ENCODE measurements at regions not wholly inside any gene's neighbourhood (a gene's known extent, or its start where the extent isn't known, plus 50 kb on each side); places are given as distances from the start of the nearest gene placed in this dataset.

DNA sequence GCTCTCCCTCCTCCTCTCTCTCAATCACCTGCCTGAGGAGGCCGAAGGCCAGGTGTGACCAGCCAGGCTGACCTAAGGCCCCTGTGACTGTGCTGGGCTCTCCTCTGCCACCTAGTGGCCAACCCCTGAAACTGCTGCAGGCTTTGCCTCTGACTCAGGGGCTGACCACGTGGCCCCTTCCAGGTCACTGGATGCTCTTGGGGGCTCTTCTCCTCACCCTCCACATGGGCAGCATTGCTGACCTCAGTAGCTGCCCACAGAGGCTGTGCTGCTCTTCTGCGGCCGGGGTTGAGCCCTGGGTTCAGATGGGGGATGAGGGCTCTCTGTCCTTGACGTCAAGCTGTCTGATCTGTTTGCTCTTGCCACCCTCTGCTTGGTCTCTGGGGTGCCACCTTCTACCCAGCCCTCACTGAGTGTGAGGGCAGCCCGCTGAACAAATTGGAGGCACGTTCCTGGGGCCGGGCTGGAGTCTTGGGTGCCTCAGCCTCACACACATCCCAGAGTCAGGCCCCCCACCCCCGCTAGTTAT lies 122.7 kb downstream of the TWIST2 start:
- TF ChIP-seq, protein P1, sequence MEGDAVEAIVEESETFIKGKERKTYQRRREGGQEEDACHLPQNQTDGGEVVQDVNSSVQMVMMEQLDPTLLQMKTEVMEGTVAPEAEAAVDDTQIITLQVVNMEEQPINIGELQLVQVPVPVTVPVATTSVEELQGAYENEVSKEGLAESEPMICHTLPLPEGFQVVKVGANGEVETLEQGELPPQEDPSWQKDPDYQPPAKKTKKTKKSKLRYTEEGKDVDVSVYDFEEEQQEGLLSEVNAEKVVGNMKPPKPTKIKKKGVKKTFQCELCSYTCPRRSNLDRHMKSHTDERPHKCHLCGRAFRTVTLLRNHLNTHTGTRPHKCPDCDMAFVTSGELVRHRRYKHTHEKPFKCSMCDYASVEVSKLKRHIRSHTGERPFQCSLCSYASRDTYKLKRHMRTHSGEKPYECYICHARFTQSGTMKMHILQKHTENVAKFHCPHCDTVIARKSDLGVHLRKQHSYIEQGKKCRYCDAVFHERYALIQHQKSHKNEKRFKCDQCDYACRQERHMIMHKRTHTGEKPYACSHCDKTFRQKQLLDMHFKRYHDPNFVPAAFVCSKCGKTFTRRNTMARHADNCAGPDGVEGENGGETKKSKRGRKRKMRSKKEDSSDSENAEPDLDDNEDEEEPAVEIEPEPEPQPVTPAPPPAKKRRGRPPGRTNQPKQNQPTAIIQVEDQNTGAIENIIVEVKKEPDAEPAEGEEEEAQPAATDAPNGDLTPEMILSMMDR (IDR thresholded peaks at IDR 0.05): peak; percentile 90 to 97 (median 94)
- no peak for TF ChIP-seq POLR2A (IDR thresholded peaks at IDR 0.05)
